DND-41 (cell line): ENCODE measurements at regions not wholly inside any gene's neighbourhood (a gene's known extent, or its start where the extent isn't known, plus 50 kb on each side); places are given as distances from the start of the nearest gene placed in this dataset.
"Not testable (repeated sequence)": the region's sequence is repeated elsewhere in the genome, so short reads cannot be mapped to it uniquely, and the experiment has no call there.

Source experiments
- ATAC-seq: fragments of 200-7000 bp; cut with Tn5 transposase; 3 replicates; pipeline ENCODE4 v1.9.1; 2021; ENCODE audit warnings: low read depth; ENCODE audit not compliant: insufficient read depth
- DNase-seq: peaks from one replicate; pipeline ENCODE4 v3.0.0-alpha.2; 2020
- H2AFZ ChIP-seq: 2 replicates; pipeline ENCODE4 v1.6.0; 2012; ENCODE audit warnings: low read depth, low read length
- H3K27ac ChIP-seq: 2 replicates; pipeline ENCODE4 v1.5.1; 2012; ENCODE audit warnings: low read length, inconsistent platforms
- H3K27me3 ChIP-seq: fragments of 200-600 bp; sonication (generic); 2 replicates; pipeline ENCODE4 v1.6.0; 2012; ENCODE audit warnings: low read length, mild to moderate bottlenecking, inconsistent platforms; ENCODE audit not compliant: insufficient read depth, poor library complexity
- H3K36me3 ChIP-seq: 2 replicates; pipeline ENCODE4 v1.5.1; 2012; ENCODE audit warnings: low read length, inconsistent platforms; ENCODE audit not compliant: insufficient read depth
- H3K4me1 ChIP-seq: 2 replicates; pipeline ENCODE4 v1.5.1; 2012; ENCODE audit warnings: mild to moderate bottlenecking, low read length; ENCODE audit not compliant: insufficient read depth
- H3K4me2 ChIP-seq: 2 replicates; pipeline ENCODE4 v1.6.0; 2012; ENCODE audit warnings: mild to moderate bottlenecking, moderate library complexity, low read length, inconsistent platforms; ENCODE audit not compliant: insufficient read depth
- H3K4me3 ChIP-seq, 2 experiments: fragments of 200-600 bp in 1 of 2; shearing (Covaris generic) in 1 of 2; 2 replicates each; pipeline ENCODE4 v1.5.1; 2012 to 2016; ENCODE audit warnings: inconsistent platforms in 2 of 2, low read length in 2 of 2, mild to moderate bottlenecking in 2 of 2, low read depth in 1 of 2, moderate library complexity in 1 of 2
- H3K79me2 ChIP-seq: 2 replicates; pipeline ENCODE4 v1.6.0; 2012; ENCODE audit warnings: low read length, inconsistent platforms; ENCODE audit not compliant: insufficient read depth
- H3K9ac ChIP-seq: 2 replicates; pipeline ENCODE4 v1.6.0; 2012; ENCODE audit warnings: low read depth, mild to moderate bottlenecking, inconsistent platforms, low read length, moderate library complexity
- H3K9me3 ChIP-seq: 2 replicates; pipeline ENCODE4 v1.5.1; 2012; ENCODE audit warnings: low read length, moderate library complexity, mild to moderate bottlenecking, inconsistent platforms; ENCODE audit not compliant: insufficient read depth, severe bottlenecking
- H4K20me1 ChIP-seq: 2 replicates; pipeline ENCODE4 v1.6.0; 2012; ENCODE audit warnings: low read length; ENCODE audit not compliant: insufficient read depth
- CTCF ChIP-seq: IDR thresholded peaks from 2 replicates; pipeline ENCODE4 v1.5.1; 2012; ENCODE audit warnings: borderline replicate concordance, low read length, moderate library complexity, mild to moderate bottlenecking; ENCODE audit not compliant: poor library complexity, severe bottlenecking; ENCODE audit errors: extremely low read depth
- EZH2 ChIP-seq: IDR thresholded peaks from 3 replicates; pipeline ENCODE4 v1.6.1; 2012; ENCODE audit warnings: borderline replicate concordance, low read depth, mild to moderate bottlenecking, moderate library complexity, low read length, inconsistent platforms; ENCODE audit not compliant: severe bottlenecking

- no peak for TF ChIP-seq CTCF
- TF ChIP-seq EZH2: no peak
- Histone ChIP-seq H3K9ac (no peak overlapping the region), H3K4me2 (no peak overlapping the region), H2AFZ (no peak overlapping the region), H3K79me2 (no peaks in the 10 kb centered on the region), H4K20me1 (no peaks in the 10 kb centered on the region), H3K9me3 (no peaks in the 10 kb centered on the region), H3K36me3 (no peaks in the 10 kb centered on the region), H3K27ac (no peak overlapping the region), H3K4me3 (no peak overlapping the region), H3K27me3 (no peaks in the 10 kb centered on the region), H3K4me1 (peaks cover 6% of the 10 kb centered on the region; the same call in 1 of the 2 replicates)
- DNase-seq: no peak
- ATAC-seq: peak; percentile 61
Observed at GRCh38 chr21:35274923-35275322, 225.8 kb upstream of the RUNX1 start.

- Histone ChIP-seq H3K4me3 (no peak overlapping the region), H3K36me3 (no peaks in the 10 kb centered on the region), H3K79me2 (no peaks in the 10 kb centered on the region), H3K4me2 (no peak overlapping the region), H3K9me3 (no peaks in the 10 kb centered on the region), H4K20me1 (no peaks in the 10 kb centered on the region), H3K27ac (no peak overlapping the region), H3K27me3 (no peaks in the 10 kb centered on the region), H3K4me1 (peaks cover 6% of the 10 kb centered on the region; the same call in 1 of the 2 replicates), H2AFZ (no peak overlapping the region), H3K9ac (no peak overlapping the region)
- DNase-seq: no peak
- TF ChIP-seq EZH2: no peak
- no peak for TF ChIP-seq CTCF
- ATAC-seq: peak; percentile 27; the same call in 1 of the 3 replicates
Observed at GRCh38 chr21:35274090-35274489, 225.0 kb upstream of the RUNX1 start.

- Histone ChIP-seq H3K9me3 (no peaks in the 10 kb centered on the region), H4K20me1 (no peaks in the 10 kb centered on the region), H3K36me3 (no peaks in the 10 kb centered on the region), H3K4me3 (no peak overlapping the region), H3K79me2 (no peaks in the 10 kb centered on the region), H3K4me2 (no peak overlapping the region), H3K9ac (no peak overlapping the region), H3K27me3 (no peaks in the 10 kb centered on the region), H3K4me1 (peaks cover 6% of the 10 kb centered on the region; the same call in 1 of the 2 replicates), H3K27ac (no peak overlapping the region), H2AFZ (no peak overlapping the region)
- ATAC-seq (no peak), DNase-seq (no peak)
- no peak for TF ChIP-seq EZH2
- no peak for TF ChIP-seq CTCF
Observed at GRCh38 chr21:35273333-35273732, 224.2 kb upstream of the RUNX1 start.

- not testable (repeated sequence) for H3K4me3 ChIP-seq, H3K36me3 ChIP-seq, ATAC-seq, H3K9ac ChIP-seq, H4K20me1 ChIP-seq, H3K79me2 ChIP-seq, H3K9me3 ChIP-seq, H3K27me3 ChIP-seq, H2AFZ ChIP-seq, H3K4me1 ChIP-seq, H3K27ac ChIP-seq, H3K4me2 ChIP-seq, DNase-seq
Observed at GRCh38 chr21:35271344-35272118, 222.4 kb upstream of the RUNX1 start.
